GM12878 (cell line): ENCODE measurements at regions not wholly inside any gene's neighbourhood (a gene's known extent, or its start where the extent isn't known, plus 50 kb on each side); places are given as distances from the start of the nearest gene placed in this dataset.

Source experiments
- ATAC-seq: fragments of 200-7000 bp; cut with Tn5 transposase; 3 replicates; pipeline ENCODE4 v1.9.1; 2020; ENCODE audit warnings: mild to moderate bottlenecking, moderate library complexity
- BruUV-seq: library from RNA; stranded (reverse); fragments of 400-500 nt; replicated peaks from 2 replicates; lab custom pipeline; 2021; lab: Mats Ljungman, UMichigan
- CTCF ChIA-PET: fragments of 300-600 bp; sonication (Branson Sonifier 250); formaldehyde crosslinking; extraction: SDS; loops from one replicate; lab custom pipeline; 2021; ENCODE audit warnings: inconsistent platforms; lab: Yijun Ruan, JAX
- POLR2A ChIA-PET: fragments of 350-600 bp; formaldehyde crosslinking; extraction: SDS; loops from one replicate; lab custom pipeline; 2021; ENCODE audit warnings: inconsistent platforms; lab: Charles Lee
- RAD21 ChIA-PET: fragments of 300-600 bp; sonication (Branson Sonifier 250); formaldehyde crosslinking; loops from one replicate; lab custom pipeline; 2023; ENCODE audit warnings: antibody characterized with exemption; ENCODE audit not compliant: unreplicated experiment; lab: Charles Lee
- SMC1A ChIA-PET: fragments of 300-600 bp; sonication (Branson Sonifier 250); formaldehyde crosslinking; loops from one replicate; lab custom pipeline; 2023; ENCODE audit not compliant: unreplicated experiment, uncharacterized antibody; lab: Charles Lee
- DNase-seq: peaks from one replicate; pipeline ENCODE4 v3.0.0-alpha.2; 2011; ENCODE audit warnings: low read depth, low spot score
- FAIRE-seq: peaks from 3 replicates; lab custom pipeline; 2011; peaks lifted over from hg19 to GRCh38; lab: Jason Lieb, UNC
- H2AFZ ChIP-seq: 2 replicates; pipeline ENCODE4 v1.6.0; 2011; ENCODE audit warnings: low read depth, low read length, control low read depth; ENCODE audit not compliant: control insufficient read depth
- H3K27ac ChIP-seq: 2 replicates; pipeline ENCODE4 v1.5.1; 2011; ENCODE audit warnings: control low read depth; ENCODE audit not compliant: control insufficient read depth, insufficient read depth
- H3K27me3 ChIP-seq, 2 experiments: replicated peaks in 1 of 2; 2 replicates each; pipeline versions ENCODE4 v1.6.0 to v1.6.1; 2011; ENCODE audit warnings: low read length in 1 of 2; ENCODE audit not compliant: control insufficient read depth in 2 of 2, insufficient read depth in 2 of 2
- H3K36me3 ChIP-seq, 2 experiments: 2 replicates each; pipeline ENCODE4 v1.5.1; 2011; ENCODE audit warnings: low read length in 1 of 2; ENCODE audit not compliant: control insufficient read depth in 2 of 2, insufficient read depth in 2 of 2
- H3K4me1 ChIP-seq: 2 replicates; pipeline ENCODE4 v1.6.1; 2011; ENCODE audit warnings: mild to moderate bottlenecking, low read length, moderate library complexity, mixed read lengths; ENCODE audit not compliant: control insufficient read depth, insufficient read depth
- H3K4me2 ChIP-seq: 2 replicates; pipeline ENCODE4 v1.6.0; 2011; ENCODE audit warnings: control low read depth; ENCODE audit not compliant: control insufficient read depth, insufficient read depth
- H3K4me3 ChIP-seq: fragments of 200-600 bp; sonication (generic); 2 replicates; pipeline ENCODE4 v1.5.1; 2016
- H3K79me2 ChIP-seq: 2 replicates; pipeline ENCODE4 v1.6.0; 2011; ENCODE audit warnings: low read length; ENCODE audit not compliant: control insufficient read depth, insufficient read depth
- H3K9ac ChIP-seq: 2 replicates; pipeline ENCODE4 v1.8.0; 2011; ENCODE audit warnings: low read length, control low read depth, mixed read lengths; ENCODE audit not compliant: control insufficient read depth, insufficient read depth
- H3K9me3 ChIP-seq: replicated peaks from 3 replicates; pipeline ENCODE4 v1.5.1; 2011; ENCODE audit warnings: mild to moderate bottlenecking, low read length; ENCODE audit not compliant: control insufficient read depth, insufficient read depth
- H4K20me1 ChIP-seq: 2 replicates; pipeline ENCODE4 v1.6.0; 2011; ENCODE audit not compliant: control insufficient read depth, insufficient read depth
- MEF2A ChIP-seq: IDR thresholded peaks from 2 replicates; pipeline ENCODE4 v1.6.1; 2011; ENCODE audit warnings: low read depth, mild to moderate bottlenecking, low read length, moderate library complexity; ENCODE audit not compliant: insufficient read depth
- NR2C1 ChIP-seq: fragments of 450-650 bp; IDR thresholded peaks from 2 replicates; pipeline ENCODE4 v1.6.1; 2017; ENCODE audit warnings: antibody characterized with exemption, mild to moderate bottlenecking, moderate library complexity
- PBX3 ChIP-seq: IDR thresholded peaks from 2 replicates; pipeline ENCODE4 v1.6.1; 2011; ENCODE audit warnings: mild to moderate bottlenecking, low read depth, low read length, moderate library complexity; ENCODE audit not compliant: insufficient replicate concordance
- SPI1 ChIP-seq: IDR thresholded peaks from 2 replicates; pipeline ENCODE4 v1.6.1; 2011; ENCODE audit warnings: low read depth, mild to moderate bottlenecking, low read length, moderate library complexity, borderline replicate concordance; ENCODE audit not compliant: insufficient read depth
- SUPT20H ChIP-seq: IDR thresholded peaks from 2 replicates; pipeline ENCODE4 v1.6.1; 2011; ENCODE audit warnings: low read depth, mild to moderate bottlenecking, low read length, moderate library complexity, borderline replicate concordance; ENCODE audit not compliant: control insufficient read depth
- WGBS: methylation state at CpG from one replicate; pipeline ENCODE4 v1.1.6; 2016; ENCODE audit warnings: low lambda C conversion rate; ENCODE audit not compliant: insufficient replicate concordance, insufficient coverage; ENCODE audit errors: missing lambda C conversion rate; 5-methylcytosine and 5-hydroxymethylcytosine counted together
- in situ Hi-C: fragments of 300-500 bp; cut with MboI; formaldehyde crosslinking; loops from 9 replicates; pipeline ENCODE4 v1.14.3; 2018; ENCODE audit warnings: mixed read lengths
- intact Hi-C: fragments of 100-400 bp; cut with micrococcal nuclease; formaldehyde crosslinking; loops from one replicate; pipeline ENCODE4 v1.14.2; 2022; ENCODE audit not compliant: unreplicated experiment
- TF ChIP-seq, protein P1 (sequence below): fragments of 450-650 bp; IDR thresholded peaks from 2 replicates; pipeline ENCODE4 v1.6.1; 2018; ENCODE audit warnings: borderline replicate concordance, mild to moderate bottlenecking; ENCODE audit not compliant: partially characterized antibody

DNA sequence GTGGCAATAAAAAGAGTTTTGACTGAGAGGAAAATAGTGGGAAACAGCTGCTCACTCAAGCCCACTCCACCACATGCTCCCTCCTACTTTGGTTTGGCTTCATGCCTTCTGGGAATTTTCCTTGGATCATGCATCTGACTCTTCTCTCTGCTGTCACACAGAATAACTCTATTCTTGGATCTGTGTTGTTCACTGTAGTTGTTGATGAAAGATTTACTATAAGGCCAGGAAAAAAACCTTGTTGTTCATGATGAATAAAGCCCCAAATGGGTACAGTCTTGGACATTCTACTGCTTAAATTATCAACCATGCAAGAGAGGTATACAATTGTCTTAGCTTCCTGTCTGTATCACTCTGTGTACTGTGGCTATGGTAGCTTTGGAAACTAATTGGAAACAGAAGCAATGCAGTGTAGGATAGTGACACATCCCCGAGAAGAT is 70.5 kb downstream of the TMX1 start:
- no peak for ATAC-seq
- Histone ChIP-seq H3K9ac (no peak overlapping the region), H3K4me3 (no peak overlapping the region), H3K4me1 (no peaks in the 10 kb centered on the region), H2AFZ (no peak overlapping the region), H3K9me3 (no peaks in the 10 kb centered on the region), H3K27ac (no peak overlapping the region), H3K36me3 (no peaks in the 10 kb centered on the region)
- 83% methylated on average over 1 of the region's 1 CpG for WGBS
- no TSS peak for BruUV-seq
- RAD21 ChIA-PET = no interaction called here
- no peak for DNase-seq
- no peak for FAIRE-seq
- POLR2A ChIA-PET = no interaction called here
- SMC1A ChIA-PET = interaction anchor here (0.6 kb wide), 1 partner anchor 283 kb away, joined by 5 read pairs; no protein-coding TSS in a partner anchor
- CTCF ChIA-PET = no interaction called here
- TF ChIP-seq, protein P1, sequence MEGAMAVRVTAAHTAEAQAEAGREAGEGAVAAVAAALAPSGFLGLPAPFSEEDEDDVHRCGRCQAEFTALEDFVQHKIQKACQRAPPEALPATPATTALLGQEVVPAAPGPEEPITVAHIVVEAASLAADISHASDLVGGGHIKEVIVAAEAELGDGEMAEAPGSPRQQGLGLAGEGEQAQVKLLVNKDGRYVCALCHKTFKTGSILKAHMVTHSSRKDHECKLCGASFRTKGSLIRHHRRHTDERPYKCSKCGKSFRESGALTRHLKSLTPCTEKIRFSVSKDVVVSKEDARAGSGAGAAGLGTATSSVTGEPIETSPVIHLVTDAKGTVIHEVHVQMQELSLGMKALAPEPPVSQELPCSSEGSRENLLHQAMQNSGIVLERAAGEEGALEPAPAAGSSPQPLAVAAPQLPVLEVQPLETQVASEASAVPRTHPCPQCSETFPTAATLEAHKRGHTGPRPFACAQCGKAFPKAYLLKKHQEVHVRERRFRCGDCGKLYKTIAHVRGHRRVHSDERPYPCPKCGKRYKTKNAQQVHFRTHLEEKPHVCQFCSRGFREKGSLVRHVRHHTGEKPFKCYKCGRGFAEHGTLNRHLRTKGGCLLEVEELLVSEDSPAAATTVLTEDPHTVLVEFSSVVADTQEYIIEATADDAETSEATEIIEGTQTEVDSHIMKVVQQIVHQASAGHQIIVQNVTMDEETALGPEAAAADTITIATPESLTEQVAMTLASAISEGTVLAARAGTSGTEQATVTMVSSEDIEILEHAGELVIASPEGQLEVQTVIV = no peak
- TF ChIP-seq MEF2A (no peak), PBX3 (no peak), SUPT20H (no peak), NR2C1 (no peak), SPI1 (no peak)
- TF ChIP-seq, all 136 proteins: peak for 0
- no peak overlapping the region for H3K4me2 ChIP-seq
- intact Hi-C loops (no loop called here), in situ Hi-C loops (no loop called here)
- H4K20me1 ChIP-seq = no peaks in the 10 kb centered on the region
- H3K79me2 ChIP-seq = no peaks in the 10 kb centered on the region
- no peaks in the 10 kb centered on the region for H3K27me3 ChIP-seq
